Activated naive CD8-positive, alpha-beta T cell treated with anti-CD3 and anti-CD28 coated beads, Interleukin-2, amount 50 U/mL, for 24 hours (primary cell): ENCODE measurements at regions not wholly inside any gene's neighbourhood (a gene's known extent, or its start where the extent isn't known, plus 50 kb on each side); places are given as distances from the start of the nearest gene placed in this dataset.
"Not testable (repeated sequence)": the region's sequence is repeated elsewhere in the genome, so short reads cannot be mapped to it uniquely, and the experiment has no call there.

Source experiments
- ATAC-seq: fragments of 150-1000 bp; cut with Tn5 transposase; one replicate; pipeline ENCODE4 v1.10.0; 2021
- DNase-seq: peaks from one replicate; pipeline ENCODE4 v3.0.0; 2021
- H3K27ac Mint-ChIP-seq: one replicate; pipeline ENCODE4 v1.8.0; 2021; ENCODE audit warnings: mild to moderate bottlenecking, mixed read lengths
- H3K27me3 Mint-ChIP-seq: one replicate; pipeline ENCODE4 v1.8.0; 2021; ENCODE audit warnings: mixed read lengths
- H3K36me3 Mint-ChIP-seq: one replicate; pipeline ENCODE4 v1.8.0; 2021; ENCODE audit warnings: low read depth, mixed read lengths
- H3K4me1 Mint-ChIP-seq: one replicate; pipeline ENCODE4 v1.8.0; 2021; ENCODE audit warnings: mixed read lengths
- H3K4me3 Mint-ChIP-seq: one replicate; pipeline ENCODE4 v1.8.0; 2021; ENCODE audit warnings: mild to moderate bottlenecking, moderate library complexity, mixed read lengths
- H3K9me3 Mint-ChIP-seq: one replicate; pipeline ENCODE4 v1.8.0; 2021; ENCODE audit warnings: mixed read lengths

- ATAC-seq (no peak), DNase-seq (no peak)
- Mint-ChIP-seq H3K9me3 (no peaks in the 10 kb centered on the region), H3K27ac (no peak overlapping the region), H3K27me3 (no peaks in the 10 kb centered on the region), H3K4me3 (no peak overlapping the region), H3K36me3 (no peaks in the 10 kb centered on the region), H3K4me1 (no peaks in the 10 kb centered on the region)
Measured at GRCh38 chr12:111261911-111262676, 106.8 kb downstream of the PHETA1 start.

GRCh38 chr12:111260732-111261131 lies 108.2 kb downstream of the PHETA1 start:
- no peak for DNase-seq
- ATAC-seq: no peak
- Mint-ChIP-seq H3K9me3 (no peaks in the 10 kb centered on the region), H3K36me3 (no peaks in the 10 kb centered on the region), H3K4me3 (no peak overlapping the region), H3K27ac (no peak overlapping the region), H3K27me3 (no peaks in the 10 kb centered on the region), H3K4me1 (no peaks in the 10 kb centered on the region)

GRCh38 chr12:111259231-111259630 lies 109.7 kb downstream of the PHETA1 start:
- peaks cover under 1% of the 10 kb centered on the region for H3K27me3 Mint-ChIP-seq
- no peaks in the 10 kb centered on the region for H3K4me1 Mint-ChIP-seq
- DNase-seq (no peak), ATAC-seq (no peak)
- H3K27ac Mint-ChIP-seq: no peak overlapping the region
- no peak overlapping the region for H3K4me3 Mint-ChIP-seq
- no peaks in the 10 kb centered on the region for H3K9me3 Mint-ChIP-seq
- no peaks in the 10 kb centered on the region for H3K36me3 Mint-ChIP-seq

DNA sequence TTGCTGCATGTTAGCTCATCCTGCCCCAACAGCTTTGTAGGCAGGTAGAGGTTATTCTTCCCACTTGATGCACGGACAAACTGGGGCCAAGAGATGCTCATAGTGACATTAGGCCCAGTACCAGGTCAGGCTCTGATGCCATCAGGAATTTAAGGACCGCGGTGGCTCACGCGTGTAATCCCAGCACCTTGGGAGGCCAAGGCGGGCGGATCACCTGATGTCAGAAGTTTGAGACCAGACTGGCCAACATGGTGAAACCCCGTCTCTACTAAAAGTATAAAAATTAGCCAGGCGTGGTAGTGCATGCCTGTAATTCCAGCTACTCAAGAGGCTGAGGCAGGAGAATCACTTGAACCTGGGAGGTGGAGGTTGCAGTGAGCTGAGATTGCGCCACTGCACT lies 110.8 kb downstream of the PHETA1 start:
- not testable (repeated sequence) for DNase-seq, H3K9me3 Mint-ChIP-seq, H3K4me1 Mint-ChIP-seq, H3K36me3 Mint-ChIP-seq, H3K27me3 Mint-ChIP-seq, H3K4me3 Mint-ChIP-seq, ATAC-seq, H3K27ac Mint-ChIP-seq

DNA sequence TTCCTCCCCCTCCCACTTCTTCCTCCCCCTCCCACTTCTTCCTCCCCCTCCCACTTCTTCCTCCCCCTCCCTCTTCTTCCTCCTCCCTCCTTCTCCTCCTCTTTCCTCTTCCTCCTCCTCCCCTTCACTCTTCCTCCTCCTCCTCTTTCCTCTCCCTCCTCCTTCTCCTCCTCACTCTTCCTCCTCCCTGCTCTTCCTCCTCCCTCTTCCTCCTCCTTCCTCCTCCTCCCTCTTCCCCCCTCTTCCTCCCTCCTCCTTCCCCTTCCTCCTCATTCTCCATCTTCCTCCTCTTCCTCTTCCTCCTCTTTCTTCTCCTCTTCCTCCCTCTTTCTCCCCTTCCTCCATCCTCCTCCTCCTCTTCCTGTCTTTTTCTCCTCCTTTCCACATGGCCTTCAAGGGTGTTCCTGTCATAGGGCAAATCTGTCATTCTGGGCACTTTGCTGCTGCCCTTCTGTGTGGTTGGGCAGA lies 111.4 kb downstream of the PHETA1 start:
- H3K27me3 Mint-ChIP-seq: peaks cover 2% of the 10 kb centered on the region
- H3K36me3 Mint-ChIP-seq: no peaks in the 10 kb centered on the region
- ATAC-seq: no peak
- no peak overlapping the region for H3K4me3 Mint-ChIP-seq
- no peak for DNase-seq
- no peaks in the 10 kb centered on the region for H3K9me3 Mint-ChIP-seq
- H3K27ac Mint-ChIP-seq: no peak overlapping the region
- no peaks in the 10 kb centered on the region for H3K4me1 Mint-ChIP-seq

- no peak overlapping the region for H3K4me3 Mint-ChIP-seq
Measured at GRCh38 chr12:111256629-111257434, 112.1 kb downstream of the PHETA1 start.

DNA sequence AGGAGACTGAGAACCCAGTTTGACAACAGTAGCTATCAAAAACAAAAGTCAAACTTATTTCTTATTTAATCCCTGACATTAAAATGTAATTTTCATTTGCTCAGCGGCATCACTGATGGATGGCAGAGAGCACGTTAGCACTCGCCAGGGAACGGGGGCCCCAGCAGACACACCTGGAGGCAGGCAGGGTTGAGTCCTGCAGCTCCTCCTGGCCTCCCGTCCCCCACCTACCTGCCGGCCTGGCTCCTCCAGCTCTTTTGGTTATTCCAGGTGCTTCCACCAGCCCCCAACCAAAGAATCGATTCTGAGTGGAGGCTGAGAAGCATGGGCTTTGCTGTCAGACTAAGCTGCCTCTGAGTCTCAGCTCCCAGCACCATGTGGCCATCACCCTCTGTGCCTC lies 113.6 kb downstream of the PHETA1 start:
- H3K9me3 Mint-ChIP-seq: no peaks in the 10 kb centered on the region
- H3K27me3 Mint-ChIP-seq: peaks cover 2% of the 10 kb centered on the region
- no peak overlapping the region for H3K4me3 Mint-ChIP-seq
- H3K36me3 Mint-ChIP-seq: no peaks in the 10 kb centered on the region
- H3K4me1 Mint-ChIP-seq: no peaks in the 10 kb centered on the region
- H3K27ac Mint-ChIP-seq: no peak overlapping the region
- no peak for DNase-seq
- no peak for ATAC-seq

More at GRCh38 chr12:111256629-111257434, 112.1 kb downstream of the PHETA1 start:
- ATAC-seq: no peak
- no peak for DNase-seq
- Mint-ChIP-seq H3K36me3 (no peaks in the 10 kb centered on the region), H3K4me1 (no peaks in the 10 kb centered on the region), H3K9me3 (no peaks in the 10 kb centered on the region), H3K27me3 (peaks cover 2% of the 10 kb centered on the region), H3K27ac (no peak overlapping the region)

GRCh38 chr12:111254106-111254505 lies 114.8 kb downstream of the PHETA1 start:
- Mint-ChIP-seq H3K36me3 (no peaks in the 10 kb centered on the region), H3K27ac (no peak overlapping the region), H3K4me1 (no peaks in the 10 kb centered on the region), H3K9me3 (no peaks in the 10 kb centered on the region), H3K27me3 (peaks cover 2% of the 10 kb centered on the region), H3K4me3 (no peak overlapping the region)
- no peak for ATAC-seq
- no peak for DNase-seq

DNA sequence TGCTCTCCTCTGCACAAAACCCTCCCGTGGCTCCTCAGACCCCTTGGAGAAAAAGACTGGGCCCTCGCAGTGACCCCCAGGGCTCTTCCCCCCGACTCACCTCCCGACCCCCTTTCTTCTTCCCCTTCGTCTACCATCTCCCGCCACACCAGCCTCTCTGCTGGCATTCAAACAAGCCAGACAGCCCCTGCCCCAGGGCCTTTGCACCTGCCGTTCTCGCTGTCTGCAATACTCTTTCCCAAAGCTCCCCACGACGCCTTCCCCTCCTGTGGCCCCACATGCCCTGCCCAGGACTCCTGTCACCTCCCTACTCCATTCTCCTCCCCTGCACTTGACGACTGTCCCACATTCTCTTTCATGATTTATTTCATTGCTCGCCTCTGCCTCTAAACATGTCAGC lies 115.7 kb downstream of the PHETA1 start:
- no peaks in the 10 kb centered on the region for H3K9me3 Mint-ChIP-seq
- no peak overlapping the region for H3K27ac Mint-ChIP-seq
- H3K27me3 Mint-ChIP-seq: peaks cover 2% of the 10 kb centered on the region
- ATAC-seq (no peak), DNase-seq (no peak)
- H3K36me3 Mint-ChIP-seq: no peaks in the 10 kb centered on the region
- no peak overlapping the region for H3K4me3 Mint-ChIP-seq
- H3K4me1 Mint-ChIP-seq: no peaks in the 10 kb centered on the region

- H3K36me3 Mint-ChIP-seq: no peaks in the 10 kb centered on the region
- H3K27ac Mint-ChIP-seq: no peak overlapping the region
- no peaks in the 10 kb centered on the region for H3K4me1 Mint-ChIP-seq
- H3K4me3 Mint-ChIP-seq: no peak overlapping the region
- ATAC-seq (no peak), DNase-seq (no peak)
- H3K27me3 Mint-ChIP-seq: peaks cover 2% of the 10 kb centered on the region
- no peaks in the 10 kb centered on the region for H3K9me3 Mint-ChIP-seq
Measured at GRCh38 chr12:111251787-111252186, 117.1 kb downstream of the PHETA1 start.

DNA sequence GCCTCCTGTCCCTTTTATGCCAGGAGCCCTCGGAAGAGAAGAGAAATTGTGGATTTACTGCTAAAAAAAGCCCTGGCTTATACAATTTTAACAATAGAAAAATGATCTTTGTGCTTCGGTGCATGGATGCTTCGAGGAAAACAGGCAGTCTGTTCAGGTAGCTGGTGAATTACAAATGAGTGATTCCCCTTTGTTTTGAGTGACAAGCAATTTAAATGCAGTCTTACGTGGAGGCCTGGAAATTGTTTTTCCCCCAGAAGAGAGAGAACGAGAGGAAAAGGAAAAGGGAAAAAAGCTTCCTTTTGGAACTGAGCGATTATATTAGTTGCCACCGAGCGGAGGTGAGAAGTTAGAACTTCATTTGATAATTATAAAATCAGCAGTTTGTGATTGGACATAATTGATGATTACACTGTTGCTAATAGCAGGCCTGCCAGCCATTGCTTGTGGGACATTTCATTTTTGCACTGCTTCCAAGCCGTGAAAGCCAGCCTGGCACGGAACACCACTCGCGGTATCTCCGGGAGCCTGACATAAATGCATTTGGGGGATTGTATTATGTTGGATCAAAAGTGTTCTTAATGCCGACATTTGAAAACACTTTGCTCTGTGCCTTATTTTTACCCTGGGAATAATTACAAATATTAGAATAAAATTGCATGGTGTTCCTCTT lies 117.7 kb downstream of the PHETA1 start:
- ATAC-seq: no peak
- Mint-ChIP-seq H3K27ac (no peak overlapping the region), H3K36me3 (no peaks in the 10 kb centered on the region), H3K27me3 (peaks cover 5% of the 10 kb centered on the region), H3K4me3 (no peak overlapping the region), H3K9me3 (no peaks in the 10 kb centered on the region), H3K4me1 (no peaks in the 10 kb centered on the region)
- no peak for DNase-seq

DNA sequence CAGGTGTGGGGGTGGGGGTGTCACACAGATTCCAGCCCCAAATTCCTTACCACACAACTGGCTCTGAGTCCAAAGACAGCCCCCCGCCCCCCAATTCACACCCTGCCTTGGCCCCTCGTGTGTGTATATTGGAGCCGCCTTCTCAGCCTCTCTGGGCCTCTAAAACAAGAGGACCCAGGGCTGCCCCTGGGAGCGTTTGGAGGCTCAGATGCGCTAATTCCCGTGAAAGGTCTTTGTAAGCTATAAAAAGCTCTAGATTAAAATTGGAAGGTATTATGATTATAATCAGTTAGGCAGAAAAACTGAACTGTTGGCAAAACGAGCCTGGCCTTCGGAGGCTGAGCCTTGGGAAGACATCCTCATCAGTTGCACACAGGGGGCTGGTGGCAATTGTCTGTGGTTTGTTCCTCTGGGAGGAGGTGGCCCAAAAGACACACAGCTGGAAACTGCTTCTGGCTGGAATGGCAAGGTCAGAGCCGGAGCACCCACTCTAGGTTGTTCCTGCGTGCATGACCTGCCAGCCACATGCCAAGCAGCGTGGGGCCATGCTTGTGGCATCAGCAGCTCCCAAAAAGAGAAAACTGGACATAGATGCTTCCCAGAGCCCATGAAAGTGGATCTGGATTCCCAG lies 118.5 kb downstream of the PHETA1 start:
- DNase-seq (no peak), ATAC-seq (no peak)
- no peak overlapping the region for H3K4me3 Mint-ChIP-seq
- H3K9me3 Mint-ChIP-seq: no peaks in the 10 kb centered on the region
- H3K4me1 Mint-ChIP-seq: no peaks in the 10 kb centered on the region
- peaks cover 5% of the 10 kb centered on the region for H3K27me3 Mint-ChIP-seq
- H3K27ac Mint-ChIP-seq: no peak overlapping the region
- H3K36me3 Mint-ChIP-seq: no peaks in the 10 kb centered on the region

GRCh38 chr12:111249757-111250156 lies 119.1 kb downstream of the PHETA1 start:
- Mint-ChIP-seq H3K4me3 (no peak overlapping the region), H3K4me1 (no peaks in the 10 kb centered on the region), H3K27me3 (peaks cover 5% of the 10 kb centered on the region), H3K27ac (no peak overlapping the region), H3K36me3 (no peaks in the 10 kb centered on the region), H3K9me3 (peaks cover 4% of the 10 kb centered on the region)
- ATAC-seq (no peak), DNase-seq (no peak)

DNA sequence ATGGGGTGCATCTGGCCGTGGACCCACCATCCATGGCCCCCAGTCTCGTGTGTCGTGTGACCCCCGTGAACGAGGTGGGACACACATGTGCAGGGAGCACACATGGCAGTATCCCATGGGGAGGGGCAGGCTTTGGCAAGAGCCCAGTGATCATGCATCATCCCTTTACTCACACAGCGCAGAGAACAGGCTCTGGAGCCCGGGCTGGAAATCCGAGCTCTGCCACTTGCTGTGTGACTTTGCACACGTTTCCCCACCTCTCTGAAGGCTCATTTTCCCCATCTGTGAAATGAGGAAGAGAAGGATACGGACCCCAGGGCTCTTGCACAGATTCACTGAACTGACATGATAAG lies 119.9 kb downstream of the PHETA1 start:
- ATAC-seq: no peak
- Mint-ChIP-seq H3K4me3 (no peak overlapping the region), H3K27ac (no peak overlapping the region), H3K9me3 (peaks cover 8% of the 10 kb centered on the region), H3K27me3 (peaks cover 2% of the 10 kb centered on the region), H3K36me3 (no peaks in the 10 kb centered on the region), H3K4me1 (no peaks in the 10 kb centered on the region)
- DNase-seq: no peak
